ENCODE measurements at regions not wholly inside any gene's neighbourhood (a gene's known extent, or its start where the extent isn't known, plus 50 kb on each side); places are given as distances from the start of the nearest gene placed in this dataset.

- Histone ChIP-seq H3K27ac (no peak overlapping the region), H3K4me1 (ENCODE audit: low read depth) (no peaks in the 10 kb centered on the region), H3K4me3 (no peak overlapping the region), H3K27me3 (no peaks in the 10 kb centered on the region), H3K9me3 (ENCODE audit: low read depth) (no peaks in the 10 kb centered on the region), H3K36me3 (no peaks in the 10 kb centered on the region)
- no peak for DNase-seq (ENCODE audit: low read depth in 1 of 2, low spot score in 1 of 2)
- no peak for TF ChIP-seq CTCF (IDR thresholded peaks at IDR 0.05; ENCODE audit: low read depth, low read length)
Observed at GRCh38 chr4:116877069-116877468, 208.3 kb downstream of the TRAM1L1 start.

GRCh38 chr4:116872941-116873340 lies 212.4 kb downstream of the TRAM1L1 start:
- DNase-seq (ENCODE audit: low read depth in 1 of 2, low spot score in 1 of 2) = no peak
- H3K27ac ChIP-seq = no peak overlapping the region
- TF ChIP-seq CTCF (IDR thresholded peaks at IDR 0.05; ENCODE audit: low read depth, low read length) = no peak
- H3K36me3 ChIP-seq = no peaks in the 10 kb centered on the region
- H3K27me3 ChIP-seq = no peaks in the 10 kb centered on the region
- H3K9me3 ChIP-seq (ENCODE audit: low read depth) = no peaks in the 10 kb centered on the region
- H3K4me3 ChIP-seq = no peak overlapping the region
- no peaks in the 10 kb centered on the region for H3K4me1 ChIP-seq (ENCODE audit: low read depth)

GRCh38 chr4:116872308-116872707 lies 213.1 kb downstream of the TRAM1L1 start:
- no peak for TF ChIP-seq CTCF (IDR thresholded peaks at IDR 0.05; ENCODE audit: low read depth, low read length)
- Histone ChIP-seq H3K4me3 (no peak overlapping the region), H3K4me1 (ENCODE audit: low read depth) (no peaks in the 10 kb centered on the region), H3K27me3 (no peaks in the 10 kb centered on the region), H3K27ac (no peak overlapping the region), H3K36me3 (no peaks in the 10 kb centered on the region), H3K9me3 (ENCODE audit: low read depth) (no peaks in the 10 kb centered on the region)
- DNase-seq (ENCODE audit: low read depth in 1 of 2, low spot score in 1 of 2) = no peak

GRCh38 chr4:116870686-116871085 lies 214.7 kb downstream of the TRAM1L1 start:
- H3K27me3 ChIP-seq = no peaks in the 10 kb centered on the region
- H3K4me3 ChIP-seq = no peak overlapping the region
- no peak for DNase-seq (ENCODE audit: low read depth in 1 of 2, low spot score in 1 of 2)
- no peaks in the 10 kb centered on the region for H3K9me3 ChIP-seq (ENCODE audit: low read depth)
- no peak overlapping the region for H3K27ac ChIP-seq
- H3K4me1 ChIP-seq (ENCODE audit: low read depth) = no peaks in the 10 kb centered on the region
- no peaks in the 10 kb centered on the region for H3K36me3 ChIP-seq
- TF ChIP-seq CTCF (IDR thresholded peaks at IDR 0.05; ENCODE audit: low read depth, low read length) = no peak

GRCh38 chr4:116866106-116866505 lies 219.3 kb downstream of the TRAM1L1 start:
- Histone ChIP-seq H3K9me3 (ENCODE audit: low read depth) (no peaks in the 10 kb centered on the region), H3K4me1 (ENCODE audit: low read depth) (no peaks in the 10 kb centered on the region), H3K27me3 (no peaks in the 10 kb centered on the region), H3K4me3 (no peak overlapping the region), H3K27ac (no peak overlapping the region), H3K36me3 (no peaks in the 10 kb centered on the region)
- DNase-seq (ENCODE audit: low read depth in 1 of 2, low spot score in 1 of 2) = no peak
- no peak for TF ChIP-seq CTCF (IDR thresholded peaks at IDR 0.05; ENCODE audit: low read depth, low read length)

- no peak for DNase-seq (ENCODE audit: low read depth in 1 of 2, low spot score in 1 of 2)
- Histone ChIP-seq H3K4me3 (no peak overlapping the region), H3K27me3 (no peaks in the 10 kb centered on the region), H3K9me3 (ENCODE audit: low read depth) (no peaks in the 10 kb centered on the region), H3K36me3 (no peaks in the 10 kb centered on the region), H3K4me1 (ENCODE audit: low read depth) (no peaks in the 10 kb centered on the region), H3K27ac (no peak overlapping the region)
- no peak for TF ChIP-seq CTCF (IDR thresholded peaks at IDR 0.05; ENCODE audit: low read depth, low read length)
Observed at GRCh38 chr4:116862592-116862991, 222.8 kb downstream of the TRAM1L1 start.
